Ovary (tissue), 3 donors: ENCODE measurements at regions not wholly inside any gene's neighbourhood (a gene's known extent, or its start where the extent isn't known, plus 50 kb on each side); places are given as distances from the start of the nearest gene placed in this dataset.

Experiments used
- EP300 ChIP-seq: sonication (generic); formaldehyde crosslinking; IDR thresholded peaks from one replicate; pipeline ENCODE4 v1.6.1; 2017; ENCODE audit warnings: antibody characterized with exemption
- POLR2A ChIP-seq: fragments of 450-650 bp; IDR thresholded peaks from one replicate; pipeline ENCODE4 v1.6.1; 2017; ENCODE audit warnings: antibody characterized with exemption, mild to moderate bottlenecking, moderate library complexity
- TF ChIP-seq, protein P1 (sequence below), 3 donors: fragments of 450-650 bp in 2 of 3; fragments of 200-600 bp in 1 of 3; IDR thresholded peaks; one replicate each; pipeline versions ENCODE4 v1.5.1 to v1.8.0; 2016 to 2022; ENCODE audit warnings: antibody characterized with exemption in 3 of 3, mild to moderate bottlenecking in 1 of 3
- donor health status: DM: no; HTN: no; CAD: no.

- TF ChIP-seq POLR2A (no peak), EP300 (no peak)
- TF ChIP-seq, protein P1, sequence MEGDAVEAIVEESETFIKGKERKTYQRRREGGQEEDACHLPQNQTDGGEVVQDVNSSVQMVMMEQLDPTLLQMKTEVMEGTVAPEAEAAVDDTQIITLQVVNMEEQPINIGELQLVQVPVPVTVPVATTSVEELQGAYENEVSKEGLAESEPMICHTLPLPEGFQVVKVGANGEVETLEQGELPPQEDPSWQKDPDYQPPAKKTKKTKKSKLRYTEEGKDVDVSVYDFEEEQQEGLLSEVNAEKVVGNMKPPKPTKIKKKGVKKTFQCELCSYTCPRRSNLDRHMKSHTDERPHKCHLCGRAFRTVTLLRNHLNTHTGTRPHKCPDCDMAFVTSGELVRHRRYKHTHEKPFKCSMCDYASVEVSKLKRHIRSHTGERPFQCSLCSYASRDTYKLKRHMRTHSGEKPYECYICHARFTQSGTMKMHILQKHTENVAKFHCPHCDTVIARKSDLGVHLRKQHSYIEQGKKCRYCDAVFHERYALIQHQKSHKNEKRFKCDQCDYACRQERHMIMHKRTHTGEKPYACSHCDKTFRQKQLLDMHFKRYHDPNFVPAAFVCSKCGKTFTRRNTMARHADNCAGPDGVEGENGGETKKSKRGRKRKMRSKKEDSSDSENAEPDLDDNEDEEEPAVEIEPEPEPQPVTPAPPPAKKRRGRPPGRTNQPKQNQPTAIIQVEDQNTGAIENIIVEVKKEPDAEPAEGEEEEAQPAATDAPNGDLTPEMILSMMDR (IDR thresholded peaks at IDR 0.05), result no peak
These were observed 256.2 kb upstream of the C2CD4B start for GRCh38 chr15:62421289-62421688.
